A549 (cell line): ENCODE measurements at regions not wholly inside any gene's neighbourhood (a gene's known extent, or its start where the extent isn't known, plus 50 kb on each side); places are given as distances from the start of the nearest gene placed in this dataset.

Experiments
- ATAC-seq, 2 experiments: fragments of 200-7000 bp in 1 of 2; fragments of >200 bp in 1 of 2; cut with Nextera tagmentation in 1 of 2; cut with Tn5 transposase in 1 of 2; 3 replicates each; pipeline versions ENCODE4 v1.8.0 to v1.9.1; 2018 to 2020; ENCODE audit warnings: mild to moderate bottlenecking in 1 of 2, moderate library complexity in 1 of 2
- CTCF ChIA-PET: fragments of 300-600 bp; sonication (Branson Sonifier 250); formaldehyde crosslinking; extraction: SDS; loops from one replicate; lab custom pipeline; 2021; ENCODE audit warnings: antibody characterized with exemption, inconsistent platforms; lab: Yijun Ruan, JAX
- POLR2A ChIA-PET: fragments of 350-600 bp; formaldehyde crosslinking; extraction: SDS; loops from one replicate; lab custom pipeline; 2021; ENCODE audit warnings: antibody characterized with exemption, inconsistent platforms; lab: Yijun Ruan, JAX
- DNase-seq, 2 experiments: peaks; one replicate each; pipeline versions ENCODE4 v3.0.0 to v3.0.0-alpha.2; 2011 to 2016; ENCODE audit warnings: low read depth in 1 of 2, low spot score in 1 of 2
- FAIRE-seq: peaks from 2 replicates; lab custom pipeline; 2011; peaks lifted over from hg19 to GRCh38; lab: Jason Lieb, UNC
- H3K27ac ChIP-seq, 2 experiments: fragments of >200 bp; sonication (Bioruptor Twin); formaldehyde crosslinking; 3 replicates each; pipeline ENCODE4 v1.5.1; 2016 to 2017
- H3K4me1 ChIP-seq: fragments of >200 bp; sonication (Bioruptor Twin); formaldehyde crosslinking; 3 replicates; pipeline ENCODE4 v1.6.1; 2016
- H3K4me2 ChIP-seq: fragments of >200 bp; sonication (Bioruptor Twin); formaldehyde crosslinking; 3 replicates; pipeline ENCODE4 v1.6.1; 2016
- H3K4me3 ChIP-seq: fragments of >200 bp; sonication (Bioruptor Twin); formaldehyde crosslinking; 3 replicates; pipeline ENCODE4 v1.5.1; 2016
- H3K9me3 ChIP-seq: fragments of >200 bp; sonication (Bioruptor Twin); formaldehyde crosslinking; 3 replicates; pipeline ENCODE4 v1.6.1; 2016
- ATOH8 ChIP-seq: fragments of 250-450 bp; sonication (Bioruptor Pico); IDR thresholded peaks from 2 replicates; pipeline ENCODE4 v1.5.0; 2020; ENCODE audit warnings: low read depth, mild to moderate bottlenecking, moderate library complexity
- BHLHE40 ChIP-seq: IDR thresholded peaks from 2 replicates; pipeline ENCODE4 v1.6.1; 2012; ENCODE audit warnings: low read depth, low read length, inconsistent platforms
- CBX2 ChIP-seq: fragments of 200-600 bp; sonication (generic); IDR thresholded peaks from 2 replicates; pipeline ENCODE4 v1.6.1; 2016; ENCODE audit warnings: low read depth, mild to moderate bottlenecking, borderline replicate concordance
- CHD4 ChIP-seq: fragments of 200-600 bp; sonication (generic); IDR thresholded peaks from 2 replicates; pipeline ENCODE4 v1.6.1; 2016; ENCODE audit warnings: antibody characterized with exemption, mild to moderate bottlenecking, borderline replicate concordance
- FOSB ChIP-seq: fragments of 250-450 bp; sonication (Bioruptor Pico); IDR thresholded peaks from 2 replicates; pipeline ENCODE4 v1.5.0; 2020; ENCODE audit warnings: mild to moderate bottlenecking, moderate library complexity
- FOXS1 ChIP-seq: fragments of 250-450 bp; sonication (Bioruptor Pico); IDR thresholded peaks from 2 replicates; pipeline ENCODE4 v1.5.0; 2020; ENCODE audit warnings: mild to moderate bottlenecking, moderate library complexity
- GATA3 ChIP-seq: IDR thresholded peaks from 2 replicates; pipeline ENCODE4 v1.6.1; 2012; ENCODE audit warnings: borderline replicate concordance
- HDAC2 ChIP-seq: fragments of 200-600 bp; sonication (generic); IDR thresholded peaks from 2 replicates; pipeline ENCODE4 v1.6.1; 2016
- HMGXB4 ChIP-seq: fragments of 250-450 bp; sonication (Bioruptor Pico); IDR thresholded peaks from 2 replicates; pipeline ENCODE4 v1.5.0; 2021; ENCODE audit warnings: mild to moderate bottlenecking, moderate library complexity, borderline replicate concordance
- HOXA7 ChIP-seq: fragments of 250-450 bp; sonication (Bioruptor Pico); IDR thresholded peaks from 2 replicates; pipeline ENCODE4 v1.5.0; 2020; ENCODE audit warnings: mild to moderate bottlenecking, moderate library complexity
- HOXB5 ChIP-seq: fragments of 250-450 bp; sonication (Bioruptor Pico); IDR thresholded peaks from 2 replicates; pipeline ENCODE4 v1.5.0; 2020; ENCODE audit warnings: mild to moderate bottlenecking, moderate library complexity
- KDM1A ChIP-seq: fragments of 200-600 bp; sonication (generic); IDR thresholded peaks from 2 replicates; pipeline ENCODE4 v1.6.1; 2016; ENCODE audit warnings: low read depth, mild to moderate bottlenecking
- KDM5A ChIP-seq: fragments of 200-600 bp; sonication (generic); IDR thresholded peaks from 2 replicates; pipeline ENCODE4 v1.6.1; 2016; ENCODE audit warnings: antibody characterized with exemption, mild to moderate bottlenecking
- MAFK ChIP-seq: fragments of 450-650 bp; IDR thresholded peaks from 2 replicates; pipeline ENCODE4 v1.6.1; 2014; ENCODE audit not compliant: partially characterized antibody
- MAX ChIP-seq: IDR thresholded peaks from 2 replicates; pipeline ENCODE4 v1.6.1; 2012
- MYC ChIP-seq: IDR thresholded peaks from 2 replicates; pipeline ENCODE4 v1.6.1; 2012; ENCODE audit warnings: mild to moderate bottlenecking, inconsistent platforms, low read length, improper control_type of control experiment, borderline replicate concordance
- NFE2L2 ChIP-seq: fragments of 150-350 bp; conservative IDR thresholded peaks from 2 replicates; pipeline ENCODE4 v1.6.1; 2014; ENCODE audit warnings: low read length
- NR3C1 ChIP-seq: fragments of >200 bp; sonication (Bioruptor Twin); formaldehyde crosslinking; IDR thresholded peaks from 3 replicates; pipeline ENCODE4 v1.6.1; 2017
- POLR2A ChIP-seq: IDR thresholded peaks from 2 replicates; pipeline ENCODE4 v1.6.1; 2012; ENCODE audit warnings: mild to moderate bottlenecking, low read length
- RCOR1 ChIP-seq: fragments of 150-350 bp; IDR thresholded peaks from 2 replicates; pipeline ENCODE4 v1.6.1; 2014; ENCODE audit warnings: antibody characterized with exemption, low read length, low read depth
- RFX5 ChIP-seq: fragments of 450-650 bp; IDR thresholded peaks from 2 replicates; pipeline ENCODE4 v1.7.1; 2014; ENCODE audit warnings: antibody characterized with exemption, mild to moderate bottlenecking, moderate library complexity
- SMC3 ChIP-seq: fragments of >200 bp; sonication (Bioruptor Twin); formaldehyde crosslinking; IDR thresholded peaks from 3 replicates; pipeline ENCODE4 v1.6.1; 2018; ENCODE audit warnings: inconsistent platforms
- SREBF2 ChIP-seq: fragments of 450-650 bp; IDR thresholded peaks from 2 replicates; pipeline ENCODE4 v1.6.1; 2014; ENCODE audit warnings: mild to moderate bottlenecking, moderate library complexity
- TFCP2L1 ChIP-seq: fragments of 250-450 bp; sonication (Bioruptor Pico); IDR thresholded peaks from 2 replicates; pipeline ENCODE4 v1.5.0; 2021; ENCODE audit warnings: mild to moderate bottlenecking
- TP53 ChIP-seq: fragments of 250-450 bp; sonication (Bioruptor Pico); IDR thresholded peaks from 2 replicates; pipeline ENCODE4 v1.5.0; 2021; ENCODE audit warnings: mild to moderate bottlenecking, moderate library complexity
- USF2 ChIP-seq: fragments of 450-650 bp; IDR thresholded peaks from 2 replicates; pipeline ENCODE4 v1.6.1; 2014; ENCODE audit warnings: antibody characterized with exemption
- ZC3H11A ChIP-seq: fragments of 450-650 bp; IDR thresholded peaks from 2 replicates; pipeline ENCODE4 v1.6.1; 2014; ENCODE audit warnings: antibody characterized with exemption, mild to moderate bottlenecking
- WGBS: methylation state at CpG from one replicate; pipeline ENCODE4 v1.1.6; 2017; ENCODE audit errors: missing lambda C conversion rate; 5-methylcytosine and 5-hydroxymethylcytosine counted together

DNA sequence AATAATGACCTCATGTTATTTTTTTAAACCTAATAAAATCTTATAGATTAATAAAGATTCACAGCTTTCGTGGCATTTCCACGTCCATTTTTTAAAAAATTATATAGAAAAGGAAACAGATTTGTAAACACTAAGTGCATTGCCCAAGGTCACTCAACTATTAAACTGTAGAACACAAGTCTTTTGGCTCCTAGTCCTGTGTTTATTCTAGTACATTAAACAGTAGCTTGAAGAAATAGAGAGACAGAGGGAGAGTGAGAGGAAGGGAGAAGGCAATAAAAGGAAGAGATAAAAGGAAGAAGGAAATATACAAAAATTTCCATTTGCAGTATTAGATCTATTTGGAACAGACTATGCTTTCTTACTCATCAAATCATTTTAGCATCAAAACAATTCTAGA lies 586.7 kb upstream of the CITED2 start:
- ChIA-PET POLR2A (no interaction called here), CTCF (interaction anchor here (0.6 kb wide), 1 partner anchor 427 kb away, joined by 3 read pairs; no protein-coding TSS in a partner anchor)
- Histone ChIP-seq H3K4me1 (no peaks in the 10 kb centered on the region), H3K4me2 (peak overlapping the region; percentile 12; the same call in 1 of the 3 replicates), H3K4me3 (no peak overlapping the region), H3K9me3 (no peaks in the 10 kb centered on the region), H3K27ac (no peak overlapping the region)
- FAIRE-seq (no peak), DNase-seq (no peak), ATAC-seq (no peak)
- WGBS, result 25% methylated on average over 2 of the region's 2 CpGs
- TF ChIP-seq USF2, result no peak
- no peak for TF ChIP-seq FOSB
- no peak for TF ChIP-seq MAFK
- no peak for TF ChIP-seq POLR2A
- no peak for TF ChIP-seq CHD4
- no peak for TF ChIP-seq HOXA7 (CRISPR knock-in tag)
- no peak for TF ChIP-seq TFCP2L1 (CRISPR knock-in tag)
- TF ChIP-seq TP53, result no peak
- TF ChIP-seq CBX2, result no peak
- no peak for TF ChIP-seq HDAC2
- TF ChIP-seq FOXS1 (CRISPR knock-in tag), result no peak
- TF ChIP-seq SMC3, result no peak
- no peak for TF ChIP-seq SREBF2
- no peak for TF ChIP-seq NR3C1
- no peak for TF ChIP-seq ZC3H11A
- TF ChIP-seq GATA3, result no peak
- TF ChIP-seq HOXB5 (CRISPR knock-in tag), result no peak
- TF ChIP-seq MAX, result no peak
- TF ChIP-seq BHLHE40, result no peak

DNA sequence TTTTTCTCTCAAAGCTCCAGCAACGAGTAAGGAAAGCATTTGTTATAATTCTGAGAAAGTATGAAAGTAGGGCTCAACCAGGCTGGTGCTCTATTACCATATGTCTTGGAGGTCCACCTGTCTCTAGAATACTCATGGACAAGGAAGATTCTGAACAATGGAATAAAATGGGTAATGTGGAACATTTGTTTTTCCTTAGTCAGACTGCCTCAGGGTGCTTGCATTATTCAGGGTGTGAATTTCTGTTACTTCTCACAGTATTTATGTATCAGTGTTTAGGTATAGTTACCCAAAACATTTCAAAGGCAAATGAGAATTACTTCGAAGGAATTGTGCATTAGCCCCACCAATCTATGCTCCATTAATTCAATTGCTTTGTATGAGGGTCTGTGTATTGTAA lies 586.2 kb upstream of the CITED2 start:
- no peak overlapping the region for H3K4me3 ChIP-seq
- H3K4me1 ChIP-seq, result no peaks in the 10 kb centered on the region
- DNase-seq, result no peak
- CTCF ChIA-PET, result interaction anchor here (0.6 kb wide), 1 partner anchor 426 kb away, joined by 3 read pairs; no protein-coding TSS in a partner anchor
- H3K4me2 ChIP-seq, result peak overlapping the region; percentile 12; the same call in 1 of the 3 replicates
- no peak overlapping the region for H3K27ac ChIP-seq
- FAIRE-seq, result no peak
- TF ChIP-seq HMGXB4 (CRISPR knock-in tag) (no peak), SMC3 (no peak), RCOR1 (no peak), RFX5 (no peak), KDM1A (no peak), KDM5A (no peak), MYC (no peak), ATOH8 (no peak), NFE2L2 (no peak)
- H3K9me3 ChIP-seq, result no peaks in the 10 kb centered on the region
- no peak for ATAC-seq
- POLR2A ChIA-PET, result no interaction called here
- WGBS, result 15% methylated on average over 2 of the region's 2 CpGs
